ENCODE measurements at regions not wholly inside any gene's neighbourhood (a gene's known extent, or its start where the extent isn't known, plus 50 kb on each side); places are given as distances from the start of the nearest gene placed in this dataset.

GRCh38 chr13:22647156-22647850 lies 533.5 kb upstream of the SGCG start:
- no peak overlapping the region for H2BK15ac ChIP-seq (ENCODE audit: low read depth, low read length)
- no peaks in the 10 kb centered on the region for H3K4me1 ChIP-seq (ENCODE audit: insufficient read depth, low read length)
- no peaks in the 10 kb centered on the region for H3K79me2 ChIP-seq (ENCODE audit: insufficient read depth, low read length)
- no peak overlapping the region for H3K56ac ChIP-seq (ENCODE audit: insufficient read length, low read depth, low read length)
- H3K4ac ChIP-seq (ENCODE audit: low read depth, low read length), result no peak overlapping the region
- H4K5ac ChIP-seq (ENCODE audit: insufficient read length, low read depth, low read length), result no peak overlapping the region
- H2BK120ac ChIP-seq (ENCODE audit: low read depth, low read length, poor library complexity, severe bottlenecking), result no peak overlapping the region
- H3K27ac ChIP-seq (ENCODE audit: insufficient read length, low read depth, low read length), result no peak overlapping the region
- H2BK12ac ChIP-seq (ENCODE audit: insufficient read length, low read depth, low read length), result no peak overlapping the region
- no peaks in the 10 kb centered on the region for H3K79me1 ChIP-seq (ENCODE audit: insufficient read depth, low read depth, low read length, poor library complexity, severe bottlenecking)
- no peak overlapping the region for H2BK20ac ChIP-seq (ENCODE audit: low read depth, low read length, poor library complexity, severe bottlenecking)
- H3K4me3 Mint-ChIP-seq, result no peak overlapping the region
- no peaks in the 10 kb centered on the region for H3K27me3 ChIP-seq (ENCODE audit: insufficient read depth, low read length)
- no peak overlapping the region for H3K27ac Mint-ChIP-seq
- H2AK5ac ChIP-seq (ENCODE audit: insufficient read length, low read length), result no peak overlapping the region
- no peak for TF ChIP-seq CTCF (conservative IDR thresholded peaks at IDR 0.05)
- no peak overlapping the region for H4K91ac ChIP-seq (ENCODE audit: insufficient read length, low read depth, low read length)
- peaks cover 2 to 7% of the 10 kb centered on the region in 2 experiments for H3K4me1 Mint-ChIP-seq
- H3K14ac ChIP-seq (ENCODE audit: insufficient read depth, low read length), result no peak overlapping the region
- H4K8ac ChIP-seq (replicated peaks; ENCODE audit: insufficient read length, low read depth, low read length), result no peak overlapping the region
- no peaks in the 10 kb centered on the region for H4K20me1 ChIP-seq (ENCODE audit: control insufficient read depth, insufficient read depth, insufficient read length)
- H3K23ac ChIP-seq (ENCODE audit: insufficient read length, low read depth, low read length), result no peak overlapping the region
- no peaks in the 10 kb centered on the region for H3K9me3 ChIP-seq (ENCODE audit: control insufficient read depth, low read depth, low read length)
- H3K36me3 Mint-ChIP-seq (ENCODE audit: insufficient read depth in 1 of 3, low read depth in 3 of 3), result no peaks in the 10 kb centered on the region
- no peaks in the 10 kb centered on the region; a peak in 1 of 5 replicates for H3K9me3 Mint-ChIP-seq
- H2AFZ ChIP-seq (ENCODE audit: low read length), result no peak overlapping the region
- no peak overlapping the region for H3K4me2 ChIP-seq (ENCODE audit: insufficient read depth, insufficient read length, low read length)
- H2BK5ac ChIP-seq (ENCODE audit: insufficient read length, low read length), result no peak overlapping the region
- no peak for DNase-seq
- no peak overlapping the region for H3T11ph ChIP-seq (ENCODE audit: low read length)
- H3K9ac ChIP-seq (ENCODE audit: extremely low read depth, insufficient read length, low read length), result no peak overlapping the region
- H3K18ac ChIP-seq (ENCODE audit: insufficient read length, low read depth, low read length), result no peak overlapping the region
- no peaks in the 10 kb centered on the region for H3K23me2 ChIP-seq (ENCODE audit: insufficient read length, low read depth, low read length, poor library complexity, severe bottlenecking)
- H3K27me3 Mint-ChIP-seq (ENCODE audit: low read depth), result no peaks in the 10 kb centered on the region
